ENCODE measurements at regions not wholly inside any gene's neighbourhood (a gene's known extent, or its start where the extent isn't known, plus 50 kb on each side); places are given as distances from the start of the nearest gene placed in this dataset.

DNA sequence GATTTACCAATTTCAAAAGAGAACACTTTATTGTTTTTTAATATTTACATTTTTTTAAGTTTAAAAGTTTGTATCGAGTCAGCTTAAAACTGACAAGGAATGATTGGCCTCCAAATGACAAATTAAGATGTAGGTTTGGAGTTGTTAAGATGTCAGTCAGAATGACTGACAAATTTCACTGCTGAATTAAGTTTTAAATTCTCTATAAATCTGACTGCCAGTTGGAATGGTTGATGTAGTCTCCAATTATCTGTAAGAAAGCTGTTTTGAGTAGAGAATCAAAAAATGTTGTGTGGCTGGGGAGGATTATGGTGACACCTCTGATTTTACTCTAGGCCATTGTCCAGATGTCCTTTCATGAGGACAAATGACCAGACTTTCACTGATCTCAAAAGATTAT lies 165.3 kb upstream of the CDH20 start:
- TF ChIP-seq, protein P1, sequence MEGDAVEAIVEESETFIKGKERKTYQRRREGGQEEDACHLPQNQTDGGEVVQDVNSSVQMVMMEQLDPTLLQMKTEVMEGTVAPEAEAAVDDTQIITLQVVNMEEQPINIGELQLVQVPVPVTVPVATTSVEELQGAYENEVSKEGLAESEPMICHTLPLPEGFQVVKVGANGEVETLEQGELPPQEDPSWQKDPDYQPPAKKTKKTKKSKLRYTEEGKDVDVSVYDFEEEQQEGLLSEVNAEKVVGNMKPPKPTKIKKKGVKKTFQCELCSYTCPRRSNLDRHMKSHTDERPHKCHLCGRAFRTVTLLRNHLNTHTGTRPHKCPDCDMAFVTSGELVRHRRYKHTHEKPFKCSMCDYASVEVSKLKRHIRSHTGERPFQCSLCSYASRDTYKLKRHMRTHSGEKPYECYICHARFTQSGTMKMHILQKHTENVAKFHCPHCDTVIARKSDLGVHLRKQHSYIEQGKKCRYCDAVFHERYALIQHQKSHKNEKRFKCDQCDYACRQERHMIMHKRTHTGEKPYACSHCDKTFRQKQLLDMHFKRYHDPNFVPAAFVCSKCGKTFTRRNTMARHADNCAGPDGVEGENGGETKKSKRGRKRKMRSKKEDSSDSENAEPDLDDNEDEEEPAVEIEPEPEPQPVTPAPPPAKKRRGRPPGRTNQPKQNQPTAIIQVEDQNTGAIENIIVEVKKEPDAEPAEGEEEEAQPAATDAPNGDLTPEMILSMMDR (conservative IDR thresholded peaks at IDR 0.05; ENCODE audit: low read length): no peak
- no peak for TF ChIP-seq EZH2phosphoT487 (IDR thresholded peaks at IDR 0.05; ENCODE audit: borderline replicate concordance, low read depth, low read length)

All from OCI-LY7 (cell line).